Osteoblast (primary cell): ENCODE measurements at regions not wholly inside any gene's neighbourhood (a gene's known extent, or its start where the extent isn't known, plus 50 kb on each side); places are given as distances from the start of the nearest gene placed in this dataset.

Experiments used
- DNase-seq: peaks from one replicate; pipeline ENCODE4 v3.0.0; 2011; ENCODE audit warnings: low spot score, mixed read lengths; ENCODE audit not compliant: insufficient read length; ENCODE audit errors: missing footprints
- H2AFZ ChIP-seq: 2 replicates; pipeline ENCODE4 v1.6.0; 2011; ENCODE audit warnings: mild to moderate bottlenecking, low read length
- H3K27ac ChIP-seq: 2 replicates; pipeline ENCODE4 v1.5.1; 2011; ENCODE audit warnings: mild to moderate bottlenecking, low read depth, low read length, moderate library complexity
- H3K27me3 ChIP-seq: 2 replicates; pipeline ENCODE4 v1.6.0; 2012; ENCODE audit warnings: mild to moderate bottlenecking, control low read depth, inconsistent platforms, low read length, moderate library complexity; ENCODE audit not compliant: insufficient read depth
- H3K36me3 ChIP-seq: 2 replicates; pipeline ENCODE4 v1.5.1; 2011; ENCODE audit warnings: mild to moderate bottlenecking, low read length, control low read depth, moderate library complexity; ENCODE audit not compliant: insufficient read depth
- H3K4me1 ChIP-seq: 2 replicates; pipeline ENCODE4 v1.5.1; 2011; ENCODE audit warnings: mild to moderate bottlenecking, low read length, control low read depth, moderate library complexity; ENCODE audit not compliant: insufficient read depth
- H3K4me2 ChIP-seq: 2 replicates; pipeline ENCODE4 v1.6.0; 2011; ENCODE audit warnings: mild to moderate bottlenecking, low read length; ENCODE audit not compliant: insufficient read depth
- H3K4me3 ChIP-seq: fragments of 200-600 bp; sonication (generic); 3 replicates; pipeline ENCODE4 v1.5.1; 2012; ENCODE audit warnings: mild to moderate bottlenecking, low read length, inconsistent platforms; ENCODE audit not compliant: insufficient read depth
- H3K79me2 ChIP-seq: 2 replicates; pipeline ENCODE4 v1.6.0; 2012; ENCODE audit warnings: mild to moderate bottlenecking, low read length, control low read depth, inconsistent platforms; ENCODE audit not compliant: insufficient read depth
- H3K9me3 ChIP-seq: 2 replicates; pipeline ENCODE4 v1.5.1; 2011; ENCODE audit warnings: low read depth, low read length, control low read depth
- H4K20me1 ChIP-seq: 2 replicates; pipeline ENCODE4 v1.6.0; 2012; ENCODE audit warnings: mild to moderate bottlenecking, low read length, control low read depth; ENCODE audit not compliant: insufficient read depth
- CTCF ChIP-seq: IDR thresholded peaks from 2 replicates; pipeline ENCODE4 v1.5.1; 2011; ENCODE audit warnings: mild to moderate bottlenecking, low read depth, low read length, moderate library complexity; ENCODE audit errors: extremely low read depth

- Histone ChIP-seq H3K9me3 (no peaks in the 10 kb centered on the region), H3K27ac (no peak overlapping the region), H3K27me3 (no peaks in the 10 kb centered on the region), H3K4me3 (no peak overlapping the region), H3K79me2 (no peaks in the 10 kb centered on the region), H4K20me1 (no peaks in the 10 kb centered on the region), H3K4me1 (no peaks in the 10 kb centered on the region), H3K4me2 (no peak overlapping the region), H3K36me3 (no peaks in the 10 kb centered on the region), H2AFZ (no peak overlapping the region)
- no peak for DNase-seq
- no peak for TF ChIP-seq CTCF
Measured at GRCh38 chr4:31034550-31034949, 314.4 kb downstream of the PCDH7 start.

- Histone ChIP-seq H3K79me2 (no peaks in the 10 kb centered on the region), H3K36me3 (no peaks in the 10 kb centered on the region), H4K20me1 (no peaks in the 10 kb centered on the region), H3K9me3 (no peaks in the 10 kb centered on the region), H3K27me3 (no peaks in the 10 kb centered on the region), H2AFZ (no peak overlapping the region), H3K27ac (no peak overlapping the region), H3K4me2 (no peak overlapping the region), H3K4me1 (no peaks in the 10 kb centered on the region), H3K4me3 (no peak overlapping the region)
- TF ChIP-seq CTCF, result no peak
- no peak for DNase-seq
Measured at GRCh38 chr4:31035761-31036160, 315.6 kb downstream of the PCDH7 start.

- Histone ChIP-seq H3K4me2 (no peak overlapping the region), H3K4me1 (no peaks in the 10 kb centered on the region), H3K36me3 (no peaks in the 10 kb centered on the region), H2AFZ (no peak overlapping the region), H3K4me3 (no peak overlapping the region), H3K27me3 (no peaks in the 10 kb centered on the region), H3K9me3 (no peaks in the 10 kb centered on the region), H4K20me1 (no peaks in the 10 kb centered on the region), H3K27ac (no peak overlapping the region), H3K79me2 (no peaks in the 10 kb centered on the region)
- DNase-seq, result no peak
- TF ChIP-seq CTCF, result no peak
Measured at GRCh38 chr4:31037703-31038102, 317.5 kb downstream of the PCDH7 start.

GRCh38 chr4:31039382-31039781 is 319.2 kb downstream of the PCDH7 start:
- Histone ChIP-seq H3K4me2 (no peak overlapping the region), H3K4me3 (no peak overlapping the region), H3K27ac (no peak overlapping the region), H3K36me3 (no peaks in the 10 kb centered on the region), H3K4me1 (no peaks in the 10 kb centered on the region), H2AFZ (no peak overlapping the region), H3K27me3 (no peaks in the 10 kb centered on the region), H3K9me3 (no peaks in the 10 kb centered on the region), H3K79me2 (no peaks in the 10 kb centered on the region), H4K20me1 (no peaks in the 10 kb centered on the region)
- TF ChIP-seq CTCF, result no peak
- DNase-seq, result no peak
